Dedifferentiated amniotic fluid mesenchymal stem cell (primary cell): ENCODE measurements at regions not wholly inside any gene's neighbourhood (a gene's known extent, or its start where the extent isn't known, plus 50 kb on each side); places are given as distances from the start of the nearest gene placed in this dataset.
"Not testable (repeated sequence)": the region's sequence is repeated elsewhere in the genome, so short reads cannot be mapped to it uniquely, and the experiment has no call there.

Source experiments
- DNase-seq: peaks from one replicate; pipeline ENCODE4 v3.0.0-alpha.2; 2016; ENCODE audit errors: extremely low spot score

DNA sequence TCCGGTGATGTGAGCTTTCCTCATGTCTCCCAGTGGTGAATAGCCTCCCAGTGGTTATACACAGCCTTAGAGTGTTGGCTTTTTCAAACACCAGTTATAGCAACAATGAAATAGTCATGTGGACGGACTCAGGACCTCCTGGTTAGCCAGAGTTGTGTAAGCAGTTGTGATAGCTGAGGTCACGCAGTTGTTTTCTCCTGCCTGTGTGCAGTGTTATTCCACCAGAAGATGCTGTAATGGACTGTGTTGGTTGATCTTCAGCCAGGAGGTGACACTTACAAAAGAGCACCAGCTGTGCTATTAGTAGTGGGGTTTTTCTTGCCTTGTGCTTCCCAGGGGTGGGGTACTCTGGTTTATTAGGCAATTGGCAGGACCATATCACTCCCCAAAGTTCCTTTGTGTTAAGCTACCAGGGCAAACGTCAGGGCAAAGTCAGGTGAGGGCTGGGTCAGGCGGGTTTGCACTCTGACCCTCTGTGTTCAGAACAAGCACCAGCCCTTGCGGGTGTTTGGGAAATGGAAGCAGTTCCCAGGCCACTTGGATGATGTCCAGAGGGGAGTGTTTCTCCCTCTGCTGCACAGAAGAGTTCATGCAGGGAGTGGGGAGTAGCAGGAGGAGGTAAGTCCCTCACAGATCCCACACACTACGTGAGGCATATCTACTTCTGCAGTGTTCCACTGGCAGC, 252.6 kb downstream of the TMEM47 start:
- DNase-seq, result no peak

DNA sequence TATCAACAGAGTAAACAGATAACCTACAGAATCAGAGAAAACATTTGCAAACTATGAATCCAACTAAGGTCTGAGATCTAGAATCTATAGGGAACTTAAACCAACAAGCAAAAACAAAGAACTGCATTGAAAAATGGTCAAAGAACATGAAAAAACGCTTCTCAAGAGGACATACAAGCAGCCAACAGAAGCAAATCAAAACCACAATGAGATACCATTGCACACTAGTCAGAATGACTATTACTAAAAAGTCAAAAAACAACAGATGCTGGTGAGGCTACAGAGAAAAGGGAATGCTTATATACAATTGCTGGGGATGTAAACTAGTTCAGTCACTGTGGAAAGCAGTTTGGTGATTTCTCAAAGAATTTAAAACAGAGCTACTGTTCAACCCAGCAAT, 255.7 kb downstream of the TMEM47 start:
- no peak for DNase-seq

- peak; percentile 59 for DNase-seq
Observed at GRCh38 chrX:34382416-34382815, 250.3 kb upstream of the FAM47A start.

- DNase-seq, result no peak
Observed at GRCh38 chrX:34381241-34381640, 249.1 kb upstream of the FAM47A start.

GRCh38 chrX:34379891-34380290, 247.8 kb upstream of the FAM47A start:
- DNase-seq, result peak; percentile 26

GRCh38 chrX:34377645-34378044, 245.5 kb upstream of the FAM47A start:
- DNase-seq, result no peak

GRCh38 chrX:34371754-34372153, 239.6 kb upstream of the FAM47A start:
- no peak for DNase-seq

GRCh38 chrX:34365471-34365870, 233.4 kb upstream of the FAM47A start:
- DNase-seq, result peak; percentile 46

- DNase-seq, result peak; percentile 32
Observed at GRCh38 chrX:34350561-34351335, 218.6 kb upstream of the FAM47A start.

DNA sequence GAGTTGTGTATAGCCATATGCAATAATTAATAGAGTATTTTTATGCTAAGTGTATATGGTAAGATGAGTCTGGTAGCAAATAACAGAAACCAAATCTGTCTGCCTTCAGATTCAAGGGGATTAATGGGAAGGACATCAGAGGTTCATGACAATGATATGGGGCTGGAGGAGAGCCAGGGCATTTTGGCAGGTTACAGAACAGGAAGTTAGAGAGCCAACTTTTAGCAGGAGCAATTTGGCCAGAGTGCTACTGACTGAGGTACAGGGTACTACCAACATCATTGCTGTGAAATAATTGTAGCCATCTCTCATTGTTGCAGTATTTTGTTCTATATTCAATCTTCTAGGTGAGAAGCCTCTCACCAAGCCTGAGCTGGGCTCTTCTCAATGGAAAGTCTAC, 210.9 kb upstream of the FAM47A start:
- DNase-seq, result no peak

DNA sequence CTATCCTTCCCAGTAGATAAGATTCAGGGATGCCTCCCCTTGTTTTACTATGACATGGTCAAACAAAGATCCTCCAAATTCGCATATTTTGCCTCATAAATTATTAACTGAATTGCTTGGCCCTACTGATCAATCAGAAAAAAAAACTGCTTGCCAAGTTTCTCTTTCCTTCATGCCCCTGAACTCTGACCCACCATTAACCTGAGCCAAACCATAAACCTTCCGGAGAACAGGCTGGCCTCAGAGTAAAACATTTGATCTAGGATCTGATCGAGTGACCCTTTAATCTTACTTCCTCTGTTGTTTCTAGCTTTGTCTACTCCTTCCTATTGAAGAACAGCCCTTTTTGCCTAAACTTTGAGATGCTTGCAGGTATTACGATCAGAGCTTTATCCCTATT, 209.7 kb upstream of the FAM47A start:
- no peak for DNase-seq

DNA sequence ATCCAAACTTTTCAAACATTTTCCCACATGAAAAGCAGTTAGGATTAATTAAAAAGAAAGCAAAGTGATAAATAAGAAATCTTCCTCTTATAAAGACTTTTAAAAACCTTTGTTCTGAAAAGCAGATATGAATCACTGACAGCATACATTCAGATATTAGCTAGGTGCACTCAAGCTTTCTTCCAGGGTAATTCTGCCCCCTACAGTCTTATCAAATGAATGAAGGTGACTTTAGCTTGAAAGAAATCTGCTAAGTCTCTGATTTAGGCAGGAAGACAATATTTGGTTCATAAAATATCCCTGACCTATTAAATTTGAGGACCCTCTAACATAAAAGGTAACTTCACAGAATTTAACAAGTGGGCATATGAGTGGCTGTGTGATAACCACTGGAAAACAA, 209.1 kb upstream of the FAM47A start:
- no peak for DNase-seq

GRCh38 chrX:34338046-34338445, 205.9 kb upstream of the FAM47A start:
- no peak for DNase-seq

- not testable (repeated sequence) for DNase-seq
Observed at GRCh38 chrX:34335376-34335775, 203.3 kb upstream of the FAM47A start.

DNA sequence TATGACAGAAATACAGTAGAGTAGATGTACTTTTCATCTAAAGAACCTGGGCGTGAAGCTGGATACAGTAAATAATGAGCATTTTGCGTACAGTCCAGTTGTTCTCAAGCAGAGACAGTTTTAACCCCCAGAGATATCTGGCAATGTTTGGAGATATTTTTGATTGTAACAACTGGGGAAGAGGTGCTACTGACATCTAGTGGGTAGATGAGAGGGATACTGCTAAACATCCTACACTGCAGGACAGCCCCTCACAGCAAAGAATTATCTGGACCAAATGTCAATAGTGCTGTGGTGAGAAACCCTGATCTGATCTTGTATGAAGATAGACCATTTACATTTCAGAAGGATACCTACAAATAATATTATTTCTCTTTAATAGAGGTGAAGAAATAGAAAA, 200.2 kb upstream of the FAM47A start:
- DNase-seq, result no peak

DNA sequence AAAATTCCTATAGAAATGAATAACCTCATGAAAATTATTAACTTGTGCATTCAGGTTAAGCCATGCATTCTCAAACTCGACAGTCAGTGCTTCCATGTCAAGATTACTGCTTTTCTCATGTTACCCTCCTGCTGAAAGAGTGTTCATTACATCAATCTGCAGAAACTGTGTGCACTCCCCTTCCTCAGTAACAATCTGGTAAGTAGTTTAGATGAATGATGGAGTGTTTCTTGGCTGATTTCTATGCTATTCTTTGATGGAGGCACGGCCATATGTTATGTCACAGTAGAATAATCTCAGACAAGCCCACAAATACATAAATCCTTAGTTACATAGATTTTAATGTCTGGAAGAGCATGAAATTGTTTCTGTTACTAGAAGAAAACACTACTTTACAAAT, 193.3 kb upstream of the FAM47A start:
- no peak for DNase-seq

DNA sequence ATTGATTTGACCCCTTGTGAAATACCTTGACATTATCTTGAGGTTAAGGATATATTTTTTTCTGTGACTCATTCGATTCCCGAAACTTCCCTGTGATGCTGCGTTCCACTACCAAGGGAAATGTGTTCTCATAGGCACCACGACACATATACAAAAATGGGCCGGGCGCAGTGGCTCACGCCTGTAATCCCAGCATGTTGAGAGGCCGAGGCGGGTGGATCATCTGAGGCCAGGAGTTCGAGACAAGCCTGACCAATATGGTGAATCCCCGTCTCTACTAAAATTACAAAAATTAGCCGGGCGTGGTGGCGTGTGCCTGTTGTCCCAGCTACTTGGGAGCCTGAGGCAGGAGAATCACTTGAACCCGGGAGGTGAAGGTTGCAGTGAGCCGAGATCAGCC, 188.3 kb upstream of the FAM47A start:
- not testable (repeated sequence) for DNase-seq

GRCh38 chrX:34300871-34301270, 168.8 kb upstream of the FAM47A start:
- DNase-seq, result no peak

DNA sequence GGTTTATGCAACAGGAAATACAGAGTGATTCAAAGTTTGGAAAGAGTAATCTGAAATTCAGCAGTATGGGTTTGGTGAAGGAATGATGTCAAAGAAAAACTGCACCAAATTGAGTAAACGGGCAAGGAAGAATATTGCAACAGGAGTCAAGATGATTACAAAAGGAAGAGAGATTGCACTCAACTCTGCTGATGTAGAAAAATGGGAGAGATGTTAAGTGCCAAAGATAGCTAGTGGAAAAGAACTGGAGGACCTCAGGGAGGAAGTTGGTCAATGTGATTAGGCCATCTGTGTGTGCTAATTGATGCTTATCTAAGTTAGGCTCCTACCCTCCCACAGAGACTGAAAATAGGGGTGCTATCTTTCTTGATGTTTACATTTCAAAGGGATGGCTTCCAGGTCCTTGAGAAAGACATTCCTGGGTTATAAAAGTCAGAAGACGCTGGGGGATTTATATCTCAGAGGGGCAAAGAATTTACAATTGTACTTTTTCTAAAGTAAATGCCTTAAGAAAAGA, 167.4 kb upstream of the FAM47A start:
- no peak for DNase-seq

DNA sequence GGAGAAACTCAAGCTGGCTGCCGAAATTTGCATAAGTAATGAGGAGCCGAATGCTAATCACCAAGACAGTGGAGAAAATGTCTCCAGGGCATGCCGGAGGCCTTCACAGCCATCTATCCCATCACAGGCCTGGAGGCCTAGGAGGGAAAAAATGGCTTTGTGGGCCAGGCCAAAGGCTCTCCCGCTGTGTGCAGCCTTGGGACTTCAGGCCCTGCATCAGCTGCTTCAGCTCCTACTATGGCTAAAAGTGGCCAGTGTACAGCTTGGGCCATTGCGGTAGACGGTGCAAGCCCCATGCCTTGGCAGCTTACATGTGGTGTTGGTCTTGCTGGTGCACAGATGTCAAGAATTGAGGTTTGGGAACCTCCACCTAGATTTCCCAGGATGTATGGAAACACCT, 162.6 kb upstream of the FAM47A start:
- DNase-seq, result no peak

- no peak for DNase-seq
Observed at GRCh38 chrX:34288782-34289181, 156.7 kb upstream of the FAM47A start.

- DNase-seq, result no peak
Observed at GRCh38 chrX:34279866-34280560, 147.9 kb upstream of the FAM47A start.

- DNase-seq, result no peak
Observed at GRCh38 chrX:34275699-34276098, 143.6 kb upstream of the FAM47A start.
